GM21529 (cell line): ENCODE measurements at regions not wholly inside any gene's neighbourhood (a gene's known extent, or its start where the extent isn't known, plus 50 kb on each side); places are given as distances from the start of the nearest gene placed in this dataset.

Experiments used
- ATAC-seq: cut with Tn5 transposase; IDR thresholded peaks from one replicate; pipeline ENCODE4 v1.9.1; 2021; ENCODE audit not compliant: unreplicated experiment

GRCh38 chr15:69853544-69853951 is 244.2 kb downstream of the TLE3 start:
- no peak for ATAC-seq

DNA sequence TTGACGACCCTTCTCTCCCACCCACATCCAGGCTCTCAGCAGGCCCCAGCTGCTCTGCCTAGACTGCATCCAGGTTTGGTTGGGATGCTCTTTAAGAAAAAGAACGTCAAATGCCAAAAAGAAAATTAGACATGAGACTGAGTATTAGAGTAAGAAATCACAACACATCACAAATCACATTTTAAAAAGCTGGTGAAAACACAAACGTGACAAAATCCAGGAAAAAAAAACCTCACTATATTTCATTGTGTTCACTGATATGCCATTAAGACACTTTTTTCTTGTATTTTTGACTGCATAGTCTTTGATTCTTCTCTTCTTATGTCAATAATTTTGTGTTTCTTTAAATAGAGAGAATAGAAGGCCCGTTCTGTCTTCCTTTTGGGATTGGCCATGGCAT is 243.7 kb downstream of the TLE3 start:
- ATAC-seq: no peak

- no peak for ATAC-seq
Observed at GRCh38 chr15:69854521-69855181, 243.1 kb downstream of the TLE3 start.

- ATAC-seq: no peak
Observed at GRCh38 chr15:69855258-69856000, 242.3 kb downstream of the TLE3 start.

GRCh38 chr15:69857250-69857649 is 240.5 kb downstream of the TLE3 start:
- ATAC-seq: no peak

DNA sequence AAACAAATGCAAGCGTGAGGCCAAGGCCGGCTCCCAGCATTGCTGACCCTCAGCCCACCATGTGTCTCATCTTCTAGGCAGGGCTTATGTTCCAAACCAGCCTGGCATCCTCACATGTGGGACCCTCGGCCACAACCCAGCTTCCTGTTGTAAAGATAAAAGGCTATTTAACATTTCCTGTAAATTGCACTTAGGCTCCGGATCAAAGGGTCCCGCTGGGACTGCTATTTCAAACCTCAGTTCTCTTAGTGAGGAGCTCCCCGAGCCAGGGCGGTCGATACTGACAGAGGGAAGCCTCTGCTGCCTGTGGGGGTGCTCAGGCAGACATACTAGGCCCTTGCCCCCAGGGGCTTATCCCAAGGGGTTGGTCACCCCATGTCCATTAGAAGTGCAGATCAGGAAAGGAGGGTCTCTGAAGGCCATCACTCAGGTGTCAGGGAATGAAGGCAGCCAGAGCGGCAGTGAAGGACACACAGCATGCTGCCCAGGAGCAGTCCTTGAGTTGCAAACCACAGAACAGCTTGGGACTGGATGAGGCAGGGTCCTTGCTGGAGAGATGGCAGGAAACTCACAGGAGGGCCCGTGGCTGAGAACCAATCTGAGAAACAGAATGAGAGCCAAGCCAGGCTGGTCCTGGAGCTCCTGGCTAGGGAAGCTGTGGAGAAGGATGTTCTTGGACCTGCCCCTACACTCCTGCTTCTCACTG is 239.9 kb downstream of the TLE3 start:
- ATAC-seq: no peak

DNA sequence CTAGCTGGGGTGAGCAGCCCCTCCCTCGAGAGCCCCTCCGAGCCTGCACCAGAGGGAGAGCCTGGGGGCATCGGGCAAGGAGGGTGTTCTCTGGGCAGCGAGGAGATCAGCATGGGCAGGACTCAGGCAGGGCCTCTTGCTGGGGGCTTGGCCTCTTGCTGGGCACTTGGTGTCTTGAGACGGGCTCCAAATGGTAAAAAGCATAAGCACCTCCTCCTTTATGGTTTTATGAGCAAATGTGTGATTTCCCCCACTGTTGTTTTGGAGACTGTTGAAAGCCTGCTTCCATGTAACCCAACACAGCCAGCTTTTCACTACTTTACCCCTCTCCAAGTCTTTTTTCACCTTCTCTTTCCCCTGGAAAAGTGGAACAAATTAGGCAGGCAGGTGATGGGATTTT is 239.3 kb downstream of the TLE3 start:
- ATAC-seq: no peak

DNA sequence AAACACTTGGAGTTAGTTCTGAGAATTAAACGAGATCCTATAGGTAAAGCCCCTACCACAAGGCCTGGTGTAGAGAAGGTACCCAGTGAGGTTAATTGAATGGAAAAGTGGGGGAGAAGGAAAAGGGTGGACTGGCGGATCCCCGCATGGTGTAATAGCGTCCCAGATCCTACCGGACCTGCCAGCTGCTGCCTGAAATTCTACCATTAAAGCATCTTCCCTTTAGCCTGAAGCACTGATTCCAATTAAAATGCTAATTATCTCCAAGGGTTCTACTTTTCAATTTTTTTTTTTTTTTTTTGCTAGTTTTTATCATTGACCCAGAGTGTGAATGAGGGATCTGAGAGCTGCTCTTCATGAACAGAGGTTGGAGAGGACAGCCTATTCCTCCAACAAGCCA is 237.9 kb downstream of the TLE3 start:
- ATAC-seq: no peak

GRCh38 chr15:69860321-69860720 is 237.4 kb downstream of the TLE3 start:
- no peak for ATAC-seq

- no peak for ATAC-seq
Observed at GRCh38 chr15:69860921-69861320, 236.8 kb downstream of the TLE3 start.

DNA sequence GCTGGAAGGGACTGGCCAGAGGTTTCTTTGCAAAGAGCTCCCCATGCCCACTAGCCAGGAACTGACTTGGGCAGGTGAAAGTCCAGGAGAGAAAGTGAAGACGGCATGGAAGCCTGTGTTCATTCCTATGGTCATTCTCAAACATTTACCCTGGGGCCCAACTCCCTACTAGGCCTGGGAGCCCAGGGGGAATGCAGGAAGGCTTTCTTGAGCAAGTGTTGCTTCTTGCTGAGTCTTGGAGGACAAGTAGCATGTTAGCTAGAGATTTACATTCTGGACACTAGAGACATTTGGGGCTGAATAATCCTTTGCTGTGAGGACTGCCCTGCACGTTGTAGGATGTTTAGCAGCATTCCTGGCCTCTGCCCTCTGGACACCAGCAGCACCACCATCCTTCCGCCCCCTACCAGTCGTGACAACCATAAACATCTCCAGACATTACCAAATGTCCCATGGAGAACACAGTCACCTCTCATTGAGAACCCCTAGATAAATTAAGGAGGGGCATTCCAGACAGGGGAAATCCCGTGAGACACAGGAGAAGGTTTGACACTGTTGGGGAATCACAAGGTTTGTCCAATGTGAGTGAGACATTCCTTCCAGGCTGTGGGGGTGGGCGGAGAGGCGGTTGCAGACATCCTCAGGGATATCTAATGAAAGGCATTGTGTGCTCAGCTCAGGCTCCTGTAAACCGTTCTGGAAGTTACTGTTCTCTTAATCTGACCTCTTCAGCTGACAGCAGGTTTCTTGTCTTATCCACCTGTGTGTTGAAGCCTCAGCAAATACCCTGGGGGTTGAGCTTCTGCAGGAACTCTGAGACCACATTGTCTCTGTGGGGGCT is 236.2 kb downstream of the TLE3 start:
- ATAC-seq: no peak

DNA sequence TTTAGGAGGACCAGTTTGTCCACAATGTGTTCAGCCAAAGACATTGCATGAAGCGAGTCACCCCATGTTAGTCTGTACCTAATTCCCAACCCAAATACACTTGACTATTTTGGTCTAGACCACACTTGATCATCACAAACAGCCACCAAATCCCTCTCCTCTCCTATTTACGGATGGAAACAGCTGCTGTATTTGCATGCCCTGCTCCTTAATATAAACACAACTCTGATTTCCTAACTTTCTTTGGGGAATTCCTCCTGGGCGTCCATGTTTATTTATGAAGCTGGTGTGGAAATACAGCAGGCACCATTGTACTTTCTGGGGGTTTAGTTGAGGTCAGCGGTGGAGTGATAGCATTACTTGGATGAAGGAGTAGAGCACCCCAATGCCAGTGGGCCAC is 235.2 kb downstream of the TLE3 start:
- ATAC-seq: no peak

GRCh38 chr15:69863446-69863845 is 234.3 kb downstream of the TLE3 start:
- ATAC-seq: no peak

DNA sequence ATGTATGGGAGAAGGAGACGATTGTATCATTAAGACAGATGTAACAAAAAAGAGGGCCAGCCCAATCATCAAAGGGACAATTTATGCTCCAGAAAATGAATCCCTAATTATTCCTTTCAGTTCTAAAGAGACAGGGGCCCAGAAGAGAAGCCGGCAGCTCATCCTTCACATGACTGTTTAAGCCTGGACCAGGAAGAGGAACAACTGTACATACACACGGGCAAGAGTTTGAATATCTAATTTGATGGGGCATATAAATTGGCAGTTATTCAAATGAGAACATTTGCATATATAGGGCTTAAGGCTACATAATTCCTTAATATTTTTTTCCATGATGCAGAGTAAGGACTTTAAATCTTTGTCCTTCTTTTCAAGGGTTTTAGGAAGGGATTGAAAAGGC is 232.3 kb downstream of the TLE3 start:
- no peak for ATAC-seq

DNA sequence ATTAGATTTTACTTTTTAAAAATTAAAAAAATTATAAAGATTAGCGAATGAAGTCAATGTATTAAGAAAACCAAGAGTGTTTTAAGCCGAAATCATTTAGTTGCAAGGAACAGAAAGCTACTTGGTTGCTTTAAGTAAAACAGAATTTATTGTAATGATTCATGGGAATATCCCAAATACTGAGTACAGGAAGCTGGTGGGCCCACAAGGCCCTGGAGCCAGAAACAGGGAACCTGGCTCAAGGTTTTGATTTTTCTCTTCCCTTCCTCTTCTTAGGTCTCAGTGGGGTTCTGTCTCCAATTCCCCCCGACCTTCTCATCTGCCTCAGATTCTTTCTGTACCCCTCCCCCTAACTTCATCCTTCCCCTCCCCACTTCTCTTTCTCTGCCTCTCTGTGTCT is 229.0 kb downstream of the TLE3 start:
- no peak for ATAC-seq

GRCh38 chr15:69869291-69869690 is 228.4 kb downstream of the TLE3 start:
- no peak for ATAC-seq

DNA sequence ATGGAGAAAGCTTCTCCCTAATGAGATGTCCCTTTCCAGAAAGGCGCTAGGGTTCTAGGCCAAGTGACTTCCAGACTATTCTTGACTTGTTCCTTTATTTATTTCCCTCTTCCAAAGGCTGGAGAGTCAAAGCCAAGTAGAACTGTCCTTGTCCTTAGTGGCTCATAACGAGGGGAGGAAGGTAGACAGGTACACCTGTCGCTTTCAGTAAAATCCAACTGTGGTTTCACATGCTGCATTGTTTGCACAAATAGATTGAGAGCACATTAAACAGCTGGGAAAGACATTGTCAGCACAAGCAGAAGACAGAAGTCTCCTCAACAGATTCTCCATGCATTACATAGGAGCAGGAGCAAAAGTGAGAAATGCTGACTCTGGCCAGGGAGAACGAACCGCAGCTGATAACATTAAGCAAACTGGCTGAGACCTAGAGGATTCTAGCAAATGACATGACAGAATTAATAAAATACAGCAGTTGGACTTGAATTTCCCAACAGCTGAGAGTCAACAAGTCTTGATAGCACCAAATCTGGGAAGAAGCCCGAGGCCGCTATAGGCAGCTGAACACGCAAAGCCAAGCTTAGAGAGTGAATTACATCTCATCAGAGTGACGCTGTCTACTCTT is 227.7 kb downstream of the TLE3 start:
- no peak for ATAC-seq

DNA sequence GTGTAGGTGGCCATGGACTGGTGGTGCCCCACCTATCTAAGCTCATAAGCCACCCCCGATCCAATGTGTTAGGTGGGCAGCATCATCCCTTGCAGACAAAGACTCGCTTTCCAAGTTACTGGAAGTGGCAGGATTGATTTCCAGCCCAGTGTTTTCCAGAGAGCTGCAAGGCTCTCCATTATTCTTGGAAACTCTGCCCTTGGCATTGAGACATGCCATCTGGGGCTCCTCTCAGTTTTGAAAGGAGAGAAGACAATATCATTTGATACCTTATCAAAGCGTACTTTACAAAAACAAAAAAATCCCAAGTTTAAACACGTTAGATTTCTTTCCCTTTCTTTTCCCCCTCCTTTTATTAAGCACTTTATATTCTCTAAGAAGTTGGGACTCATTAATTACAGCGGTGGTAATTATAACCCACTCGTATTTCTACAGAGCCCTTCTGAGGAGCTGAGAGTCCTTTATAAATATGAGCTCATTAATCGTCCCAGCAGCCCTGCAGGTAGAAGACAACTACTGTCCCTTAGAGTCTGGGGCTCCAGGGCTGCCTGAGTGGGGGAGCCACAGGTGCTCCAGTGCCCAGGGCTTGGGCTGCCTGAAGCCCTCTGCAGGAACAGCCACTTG is 226.1 kb downstream of the TLE3 start:
- ATAC-seq: no peak

- ATAC-seq: no peak
Observed at GRCh38 chr15:69873807-69874206, 223.9 kb downstream of the TLE3 start.

- no peak for ATAC-seq
Observed at GRCh38 chr15:69874321-69874720, 223.4 kb downstream of the TLE3 start.
